ENCODE measurements at regions not wholly inside any gene's neighbourhood (a gene's known extent, or its start where the extent isn't known, plus 50 kb on each side); places are given as distances from the start of the nearest gene placed in this dataset.
A peak's percentile ranks its signal among the peaks of the same experiment; 100 is the strongest.

DNA sequence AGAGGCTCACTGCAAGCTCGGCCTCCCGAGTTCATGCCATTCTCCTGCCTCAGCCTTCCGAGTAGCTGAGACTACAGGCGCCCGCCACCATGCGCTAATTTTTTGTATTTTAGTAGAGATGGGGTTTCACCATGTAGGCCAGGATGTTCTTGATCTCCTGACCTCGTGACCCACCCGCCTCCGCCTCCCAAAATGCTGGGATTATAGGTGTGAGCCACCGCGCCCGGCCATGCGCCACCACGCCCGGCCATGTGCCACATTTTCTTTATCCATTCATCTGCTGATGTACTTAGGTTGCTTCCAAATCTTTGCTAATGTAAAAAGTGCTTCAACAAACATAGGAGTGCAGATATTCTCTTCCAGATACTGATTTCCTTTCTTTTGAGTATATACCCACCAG, 408.6 kb downstream of the CAAP1 start:
- no peak for DNase-seq

DNA sequence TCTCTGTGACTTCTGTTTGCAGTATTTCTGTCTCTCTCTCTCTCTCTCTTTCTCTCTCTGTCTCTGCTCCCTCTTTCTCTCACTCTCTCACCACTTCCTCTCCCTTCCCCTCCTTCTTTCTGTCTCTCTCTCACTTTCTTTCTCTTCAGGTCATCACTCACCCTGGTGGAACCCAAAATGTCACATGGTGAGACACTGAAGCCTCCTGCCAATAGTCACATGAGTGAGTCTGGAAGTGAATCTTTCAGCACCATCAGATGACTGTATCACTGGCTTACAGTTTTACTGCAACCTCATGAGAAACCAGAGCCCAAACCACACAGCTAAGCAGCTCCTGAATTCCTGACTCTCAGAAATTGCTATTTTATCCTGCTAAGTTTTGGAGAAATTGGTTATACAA, 414.6 kb downstream of the CAAP1 start:
- no peak for DNase-seq

DNA sequence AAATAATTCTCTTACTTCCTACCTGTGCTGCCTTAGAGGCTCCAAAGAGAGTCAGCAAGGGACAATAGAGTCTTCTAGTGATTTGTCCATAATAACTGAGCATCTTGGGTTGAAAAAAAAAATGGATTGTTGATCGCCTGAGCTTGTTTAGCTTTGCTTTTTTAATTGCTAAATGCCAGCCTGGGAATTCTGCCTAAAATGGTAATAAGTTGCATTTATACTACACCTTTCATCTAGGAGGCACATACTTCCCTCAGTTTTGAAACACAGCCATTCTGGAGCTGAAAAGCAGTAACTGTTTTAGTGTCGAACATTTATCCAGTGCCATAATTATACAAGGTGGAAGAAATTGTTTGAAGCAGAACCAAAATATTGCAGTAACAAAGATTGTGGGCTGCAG, 421.3 kb downstream of the CAAP1 start:
- no peak for DNase-seq

DNA sequence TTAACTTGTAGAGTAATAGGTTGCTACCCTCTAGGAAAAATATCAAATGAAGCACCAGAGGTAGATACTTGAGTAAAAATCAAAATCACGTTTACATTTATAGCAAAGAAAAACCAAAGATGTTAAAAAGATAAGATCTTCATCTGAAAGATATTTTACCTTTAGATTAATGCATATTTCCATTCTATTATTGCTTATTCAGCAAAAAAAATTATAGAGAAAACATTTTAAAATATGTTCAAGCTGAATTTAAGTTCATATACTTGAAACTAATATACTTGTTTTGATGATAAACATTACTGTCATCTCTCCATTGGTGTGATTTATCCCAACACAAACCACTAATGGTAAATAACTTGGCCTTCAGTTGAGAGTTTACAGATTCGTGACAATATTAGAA, 422.3 kb downstream of the CAAP1 start:
- DNase-seq, result no peak

DNA sequence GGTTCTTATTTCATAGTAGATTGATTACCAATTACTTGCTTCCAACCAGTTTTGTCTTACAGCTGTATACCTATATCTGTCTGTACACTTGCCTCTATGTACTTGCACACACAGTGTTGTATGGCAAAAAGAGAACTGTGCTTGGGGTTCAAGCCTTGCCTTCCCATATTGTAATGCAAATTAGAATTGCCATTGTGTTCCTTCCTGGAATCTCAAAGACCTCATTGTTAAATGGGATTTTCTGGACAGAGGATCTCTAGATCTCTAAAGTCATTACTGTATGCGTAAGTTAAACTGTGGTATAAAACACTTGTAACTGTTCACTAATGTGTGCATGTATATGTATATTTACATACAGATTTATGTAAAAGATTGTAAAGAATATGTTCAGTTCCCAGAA, 428.8 kb downstream of the CAAP1 start:
- no peak for DNase-seq

DNA sequence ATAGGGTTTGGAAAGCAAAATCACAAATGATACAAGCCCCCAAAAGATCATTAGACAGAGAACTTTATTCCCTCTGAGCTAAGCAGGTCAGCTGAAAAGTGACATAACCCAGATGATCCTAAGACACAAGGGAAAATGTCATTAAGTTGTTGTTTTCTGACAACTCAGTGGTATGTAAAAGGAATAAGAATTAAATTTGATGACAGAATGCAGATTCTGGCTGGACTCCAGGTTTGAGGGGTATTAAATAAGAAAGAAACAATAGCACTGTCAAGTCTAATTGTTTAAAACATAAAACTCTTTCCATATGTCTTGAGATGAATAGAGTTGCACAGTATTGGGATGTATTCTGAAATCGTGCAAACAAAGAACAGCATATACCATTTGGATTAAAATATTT, 429.9 kb downstream of the CAAP1 start:
- DNase-seq, result no peak

DNA sequence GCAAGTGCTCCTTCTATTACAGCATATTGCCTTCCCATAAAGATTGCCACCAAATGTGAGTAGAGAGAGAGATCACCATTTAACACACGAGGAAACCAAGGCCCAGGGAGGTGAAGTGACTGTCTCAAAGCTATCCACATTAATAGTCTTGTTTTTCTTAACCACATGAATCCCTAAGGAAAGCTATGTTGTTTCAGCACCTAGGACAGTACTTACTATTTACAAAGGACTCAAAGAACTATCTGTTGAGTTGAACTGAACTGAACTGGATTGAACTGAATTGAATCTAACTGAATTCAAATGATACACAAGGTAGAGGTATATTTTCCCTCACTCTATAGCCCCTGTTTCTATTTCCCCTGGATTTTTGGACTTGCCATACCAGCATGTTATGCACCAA, 430.4 kb downstream of the CAAP1 start:
- DNase-seq, result no peak

DNA sequence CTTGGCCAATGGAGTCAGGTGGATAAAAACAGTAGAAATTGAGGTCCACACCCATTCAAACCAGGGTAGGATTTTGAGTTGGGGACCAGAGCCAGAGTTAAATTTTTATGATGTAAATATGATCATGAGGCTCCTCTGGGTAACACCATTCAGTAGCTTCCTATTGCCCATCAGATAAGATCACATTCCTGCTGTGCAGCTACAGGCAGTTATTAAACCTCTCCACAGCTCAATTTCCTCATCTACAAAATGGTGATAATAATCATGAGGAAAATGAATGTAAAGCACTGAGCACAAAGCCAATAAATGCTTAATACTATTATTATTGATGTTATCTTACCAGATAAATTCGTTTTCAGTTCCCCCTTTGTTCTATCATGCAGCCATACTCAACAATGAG, 432.0 kb downstream of the CAAP1 start:
- no peak for DNase-seq

DNA sequence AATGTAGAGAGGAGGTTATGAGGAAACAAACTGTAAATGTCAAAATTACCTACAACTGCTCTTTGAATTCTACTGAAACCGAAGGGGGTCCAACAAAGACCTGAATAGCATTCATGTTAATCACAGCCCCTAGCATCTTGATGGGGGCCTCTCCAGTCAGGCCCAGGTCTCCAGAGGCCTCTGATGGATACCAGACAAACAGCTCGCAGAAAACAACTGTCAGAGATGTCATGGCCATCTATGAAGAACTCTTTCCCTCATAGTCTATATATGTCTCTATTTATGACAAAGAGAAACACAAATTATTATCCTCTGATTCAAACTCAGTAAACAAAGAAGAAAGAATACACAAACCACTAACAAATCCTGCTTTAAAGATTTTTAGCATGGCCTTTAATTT, 432.6 kb downstream of the CAAP1 start:
- DNase-seq, result no peak

DNA sequence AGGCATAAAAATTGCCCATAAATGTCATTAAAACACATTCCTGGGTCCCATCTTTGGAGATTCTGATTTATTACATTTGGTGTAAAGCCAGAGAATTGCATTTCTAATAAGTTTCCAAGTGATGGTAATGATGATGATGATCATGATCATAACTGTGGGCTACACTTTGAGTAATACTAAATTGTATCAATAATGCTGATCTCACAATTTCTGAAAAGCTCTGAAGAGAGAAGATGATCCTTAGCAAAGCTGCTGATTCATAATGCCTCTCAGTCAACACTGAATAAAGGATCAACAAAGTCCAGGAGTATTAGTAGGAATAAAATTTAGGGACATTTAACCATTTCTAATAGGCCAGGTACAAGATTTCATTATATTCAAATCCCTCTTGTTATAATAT, 434.5 kb downstream of the CAAP1 start:
- DNase-seq, result no peak

DNA sequence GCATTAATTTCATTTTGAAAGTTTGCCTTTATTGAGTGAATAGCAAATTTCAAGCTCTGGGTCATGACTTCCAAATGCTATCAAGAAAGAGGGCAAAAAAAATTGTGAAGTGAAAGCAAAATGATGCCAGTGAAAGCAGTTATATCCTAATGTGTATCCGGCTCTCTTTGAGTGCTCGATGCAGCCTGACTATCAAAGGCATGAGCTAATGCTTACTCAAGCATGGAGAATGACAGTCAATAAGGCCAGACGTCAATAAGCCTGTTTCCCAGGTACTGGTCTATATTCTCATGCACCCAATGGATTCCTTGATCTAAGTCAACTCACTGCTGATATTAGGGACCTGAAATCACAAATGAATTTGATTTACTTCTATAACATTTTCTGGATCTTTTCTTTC, 435.5 kb downstream of the CAAP1 start:
- DNase-seq, result peak; percentile 43

DNA sequence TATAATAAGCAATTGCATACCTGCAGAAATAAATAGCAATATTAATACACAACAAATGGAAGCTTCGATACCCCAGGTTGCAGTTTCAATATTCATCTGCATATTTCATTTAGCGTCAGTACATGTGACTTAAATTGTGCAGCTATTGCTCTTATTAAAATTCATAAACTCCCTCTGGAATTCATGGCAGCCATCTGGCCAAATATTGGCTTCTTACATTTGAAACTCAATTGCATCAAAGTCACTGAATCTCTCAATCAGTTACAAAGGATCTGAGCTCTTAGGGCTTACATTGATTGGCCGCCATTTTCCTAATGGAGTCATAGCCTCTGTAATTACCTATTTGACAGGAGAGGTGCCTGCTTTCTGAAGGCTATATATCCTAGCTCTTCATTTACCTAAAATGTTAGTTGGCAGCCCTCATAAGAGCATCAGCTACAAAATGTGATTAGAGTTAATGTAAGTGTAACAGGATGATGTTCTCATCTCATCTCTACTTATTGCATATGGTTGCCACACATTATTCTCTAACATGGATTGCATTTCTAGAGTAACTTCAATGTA, 453.5 kb downstream of the CAAP1 start:
- no peak for DNase-seq

DNA sequence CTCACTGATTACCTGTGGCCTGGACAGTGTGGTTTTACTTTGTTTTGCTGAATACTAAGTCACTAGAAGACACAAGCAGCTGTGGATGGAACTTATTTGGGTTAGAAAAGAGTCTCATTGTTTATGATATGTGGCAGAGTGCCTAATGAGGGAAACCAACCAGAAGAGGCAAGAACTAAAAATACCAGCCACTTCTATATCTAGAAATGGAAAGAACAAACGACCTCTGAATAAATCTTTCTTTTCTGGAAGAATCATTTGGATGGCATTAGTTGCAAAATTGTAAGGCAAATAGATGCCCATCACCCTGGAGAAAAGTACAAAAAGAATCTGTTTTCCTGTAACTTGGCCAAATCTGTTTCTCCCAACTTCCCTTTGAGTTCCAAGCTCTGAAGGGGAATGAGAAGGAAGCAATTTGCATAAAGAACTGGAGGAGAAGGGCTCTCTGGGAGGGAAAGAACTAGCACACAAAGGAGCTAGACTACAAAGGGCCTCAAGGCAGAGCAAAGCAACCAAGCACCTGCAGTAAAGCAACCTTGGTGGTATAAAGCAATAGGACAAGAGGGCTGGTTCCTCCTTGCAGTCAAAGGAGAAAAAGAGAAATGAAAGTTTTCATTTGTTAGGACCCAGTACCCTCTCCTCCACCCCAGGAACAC, 455.4 kb downstream of the CAAP1 start:
- no peak for DNase-seq

DNA sequence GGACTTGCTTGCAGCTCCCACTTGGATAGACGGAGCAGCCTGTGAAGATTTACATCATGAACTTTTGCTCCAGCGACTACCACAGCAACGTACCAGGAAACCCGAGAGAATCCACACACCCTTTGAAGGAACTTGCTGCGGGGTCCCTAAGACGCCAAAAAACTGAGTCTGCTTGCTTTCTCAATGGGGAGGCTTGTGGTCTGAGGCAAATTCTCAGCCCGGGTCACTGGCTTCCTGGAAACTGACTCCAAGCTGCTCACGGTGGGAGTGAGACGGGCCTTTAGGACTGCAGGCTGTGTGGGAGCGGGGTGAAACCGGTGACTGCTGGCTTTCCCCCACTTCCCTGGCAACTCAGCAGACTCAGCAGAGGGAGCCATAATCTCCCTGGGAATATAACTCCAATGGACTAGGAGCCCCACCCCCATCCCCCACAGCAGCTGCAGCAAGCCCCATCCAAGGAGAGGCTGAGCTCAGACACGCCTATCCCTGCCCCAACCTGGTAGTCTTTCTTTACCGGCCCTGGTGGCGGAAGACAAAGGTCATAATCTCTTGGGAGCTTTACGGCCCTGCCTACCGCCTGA, 466.0 kb downstream of the CAAP1 start:
- DNase-seq, result no peak

DNA sequence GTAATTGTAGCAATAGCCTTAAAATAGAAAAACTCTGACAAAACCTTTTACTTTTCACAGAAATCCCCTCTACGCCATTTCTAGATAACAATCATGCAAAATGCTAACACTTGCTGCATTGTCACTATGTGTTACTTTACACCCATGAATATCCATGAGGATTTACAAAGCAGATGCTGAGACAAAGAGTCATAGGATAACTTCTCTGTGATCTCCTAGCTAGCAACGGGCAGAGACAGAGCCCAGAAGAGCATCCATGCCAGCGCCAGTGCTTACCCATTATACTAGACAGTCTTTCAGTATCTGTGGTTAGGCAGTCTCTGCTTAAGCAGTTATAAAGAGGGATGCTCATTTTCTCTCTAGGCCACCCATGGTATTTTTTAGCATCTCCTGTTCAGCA, 474.1 kb downstream of the CAAP1 start:
- DNase-seq, result no peak

DNA sequence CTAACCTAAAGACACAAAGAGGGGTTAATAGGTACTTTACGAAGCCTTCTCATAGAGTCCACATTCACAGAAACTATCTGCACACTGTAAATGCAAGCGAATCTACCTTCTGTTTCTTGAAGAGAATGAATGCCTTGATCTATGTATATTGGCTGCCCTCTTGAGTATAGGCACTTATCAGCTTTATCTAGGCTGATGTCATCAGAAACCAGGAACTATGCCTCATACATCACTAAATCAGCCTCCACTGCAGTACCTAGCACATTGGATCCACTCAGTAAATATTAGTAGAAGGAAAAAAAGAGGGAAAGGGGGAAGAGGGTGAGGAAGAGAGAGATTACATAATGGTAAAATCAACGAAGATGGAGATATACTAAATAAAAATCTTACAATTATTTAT, 477.1 kb downstream of the CAAP1 start:
- no peak for DNase-seq

DNA sequence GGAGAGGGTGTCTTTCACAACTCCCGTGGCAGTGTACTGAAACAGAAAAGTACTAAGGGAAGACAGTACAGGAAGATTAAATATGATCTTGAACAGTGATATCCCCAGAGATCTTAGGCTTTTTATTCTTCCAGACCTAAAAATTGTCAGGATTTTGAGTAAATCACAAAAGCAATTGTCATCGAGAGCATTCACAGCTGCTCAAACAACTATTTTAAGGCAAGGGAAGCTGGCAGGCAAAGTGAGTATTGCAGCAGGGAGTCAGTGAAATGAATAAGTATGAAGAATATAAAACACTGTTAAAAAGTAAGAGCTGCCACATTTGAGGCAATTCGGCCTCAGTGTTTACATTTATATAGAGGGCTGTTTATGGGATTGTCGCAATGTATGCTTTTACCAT, 479.0 kb downstream of the CAAP1 start:
- DNase-seq, result no peak

DNA sequence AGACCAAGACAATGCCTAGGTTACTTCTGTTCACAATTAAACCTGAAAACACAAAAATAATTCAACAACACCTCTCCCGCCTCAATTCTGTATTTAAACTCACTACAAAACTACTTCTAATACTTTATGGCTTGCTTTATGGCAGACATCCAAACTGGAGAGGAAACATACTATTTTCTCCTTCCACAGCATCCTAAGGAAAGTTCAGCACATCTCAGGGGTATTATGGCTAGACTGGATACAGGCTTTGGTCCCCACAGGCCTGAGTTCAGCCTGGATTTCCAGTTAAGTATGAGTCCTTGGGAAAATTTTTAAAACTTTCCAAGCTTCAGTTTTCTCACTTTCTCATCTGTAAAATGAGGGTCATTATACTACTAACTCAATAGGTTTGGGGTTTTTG, 480.2 kb downstream of the CAAP1 start:
- no peak for DNase-seq

DNA sequence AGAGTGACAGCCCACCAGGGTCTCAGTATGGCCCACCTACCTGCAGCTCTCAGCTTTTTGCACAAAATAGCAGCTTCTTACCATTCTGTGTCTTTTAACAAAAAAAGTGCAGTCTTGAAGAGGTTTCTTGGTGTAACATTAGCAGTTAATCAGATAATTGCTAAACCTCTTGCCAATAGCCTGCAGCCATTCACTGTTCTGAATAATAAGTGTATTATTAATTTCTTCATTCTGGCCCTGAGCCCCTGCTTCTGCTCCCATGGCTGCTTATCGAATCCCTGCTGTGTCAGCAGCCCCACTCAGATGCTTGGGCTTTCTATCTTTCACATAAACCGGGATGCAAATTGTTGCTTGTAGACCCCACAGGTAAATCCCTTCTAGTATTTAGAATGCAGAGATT, 485.9 kb downstream of the CAAP1 start:
- DNase-seq, result no peak

DNA sequence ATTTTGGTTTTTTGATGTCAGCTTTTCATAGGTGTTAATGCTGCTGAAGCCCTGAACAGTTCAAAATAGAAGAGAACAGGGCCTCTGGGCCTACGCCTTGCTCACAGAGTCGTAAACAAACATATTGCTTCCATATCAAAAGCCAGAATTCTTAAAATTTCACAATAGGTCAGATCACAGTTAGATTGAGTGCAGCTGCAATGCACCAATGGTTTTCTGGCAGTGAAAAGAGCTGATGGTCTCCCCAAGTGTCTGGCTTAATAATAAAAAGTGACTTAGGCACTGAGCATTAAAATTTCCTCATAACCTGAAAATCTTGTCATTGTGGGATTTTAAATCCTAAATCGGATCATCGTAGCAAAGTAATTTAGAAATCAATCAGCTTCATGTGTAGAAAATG, 493.0 kb downstream of the CAAP1 start:
- no peak for DNase-seq

DNA sequence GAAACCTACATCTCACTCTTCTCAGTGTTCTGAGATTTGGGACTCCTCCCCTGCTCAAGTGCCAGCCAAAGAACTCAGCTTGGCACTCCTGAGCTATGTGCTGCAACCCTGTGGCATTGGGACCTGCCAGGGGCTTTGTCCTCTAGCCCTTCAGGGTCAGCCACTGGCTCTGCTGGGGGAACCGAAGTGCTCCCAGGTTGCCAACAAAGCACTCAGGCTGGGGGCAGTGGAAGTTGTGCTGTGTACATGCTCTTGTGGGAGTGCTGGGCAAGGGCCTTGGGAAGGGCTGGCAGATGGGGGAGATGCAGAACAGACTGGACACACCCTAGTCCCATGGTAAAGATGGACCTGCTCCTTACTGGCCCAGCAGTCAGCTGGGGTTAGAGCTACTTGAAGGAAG, 498.6 kb downstream of the CAAP1 start:
- no peak for DNase-seq

DNA sequence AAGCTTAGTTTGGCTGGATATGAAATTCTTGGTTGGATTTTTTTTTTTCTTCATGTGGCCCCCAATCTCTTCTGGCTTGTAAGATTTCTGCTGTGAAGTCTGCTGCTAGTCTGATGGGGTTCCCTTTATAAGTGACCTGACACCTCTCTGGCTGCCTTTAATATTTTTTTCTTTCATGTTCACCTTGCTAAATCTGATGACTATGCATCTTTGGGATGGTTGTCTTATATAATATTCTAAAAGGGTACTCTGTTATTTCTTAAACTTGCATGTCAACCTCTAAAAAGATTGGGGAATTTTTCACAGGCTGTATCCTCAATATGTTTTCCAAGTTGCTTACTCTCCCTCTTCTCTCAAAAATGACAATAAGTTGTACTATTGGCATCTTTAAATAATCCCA, 500.0 kb downstream of the CAAP1 start:
- DNase-seq, result no peak

DNA sequence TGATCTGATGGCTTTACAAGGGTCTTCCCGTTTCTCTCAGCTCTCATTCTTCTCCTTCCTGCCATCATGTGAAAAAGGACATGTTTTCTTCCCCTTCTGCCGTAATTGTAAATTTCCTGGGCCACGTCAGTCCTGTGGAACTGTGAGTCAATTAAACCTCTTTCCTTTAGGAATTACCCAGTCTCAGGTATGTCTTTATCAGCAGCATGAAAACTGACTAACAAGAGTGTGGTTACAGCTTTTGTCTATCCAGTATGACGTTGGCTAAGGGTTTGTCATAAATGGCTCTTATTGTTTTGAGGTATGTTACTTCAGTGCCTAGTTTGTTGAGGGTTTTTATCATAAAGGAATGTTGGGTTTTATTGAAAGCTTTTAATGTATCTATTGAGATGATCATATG, 501.6 kb downstream of the CAAP1 start:
- DNase-seq, result no peak

DNA sequence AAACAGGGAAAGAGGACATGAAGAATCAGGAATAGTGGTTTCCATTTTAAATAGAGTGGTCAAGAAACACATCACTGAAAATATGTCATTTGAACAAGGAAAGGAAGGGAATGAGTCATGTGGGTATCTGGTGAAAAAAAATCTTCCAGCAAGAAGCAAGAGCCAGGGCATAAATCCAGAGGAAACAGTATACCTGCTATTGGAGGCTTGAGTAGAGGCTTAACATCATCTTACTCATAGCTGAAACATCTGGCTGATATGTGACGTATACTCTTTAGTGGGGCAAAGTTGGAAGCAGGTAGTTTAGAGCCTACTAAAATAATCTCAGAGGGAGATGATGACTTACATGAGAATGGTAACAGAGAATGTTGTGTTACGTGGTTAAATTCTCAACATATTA, 517.2 kb downstream of the CAAP1 start:
- DNase-seq, result no peak

DNA sequence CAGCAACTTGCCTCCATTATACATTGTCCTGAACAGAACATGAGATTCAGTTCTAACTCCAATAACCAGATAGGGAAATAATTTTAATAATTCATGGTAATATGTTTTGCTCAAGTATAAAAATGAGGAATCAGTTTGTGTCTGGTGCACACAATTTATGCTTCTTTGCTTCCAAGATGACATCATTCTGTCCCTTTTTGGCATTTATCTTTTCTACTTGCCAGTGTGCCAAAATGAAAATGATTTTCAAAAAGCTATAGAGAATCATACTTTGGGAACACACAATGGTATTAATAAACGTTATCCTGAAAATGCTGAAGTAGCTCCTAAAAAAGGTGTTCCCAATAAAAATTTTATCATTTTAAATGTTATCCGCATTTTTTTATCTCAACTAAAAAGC, 519.0 kb downstream of the CAAP1 start:
- no peak for DNase-seq

Measured in SHP77 treated with DMSO at 0.1 percent for 48 hours (cell line).